ENCODE measurements at regions not wholly inside any gene's neighbourhood (a gene's known extent, or its start where the extent isn't known, plus 50 kb on each side); places are given as distances from the start of the nearest gene placed in this dataset.

- TF ChIP-seq ZNF70 (CRISPR knock-in tag; IDR thresholded peaks at IDR 0.05) (no peak), POU6F1 (CRISPR knock-in tag; IDR thresholded peaks at IDR 0.05; ENCODE audit: borderline replicate concordance, low read depth) (no peak), ARNTL (CRISPR knock-in tag; IDR thresholded peaks at IDR 0.05; ENCODE audit: borderline replicate concordance, low read depth) (no peak)
Observed at GRCh38 chr2:151025816-151026215, 235.8 kb downstream of the RBM43 start.
